Mesothelial cell of epicardium (in vitro differentiated cells): ENCODE measurements at regions not wholly inside any gene's neighbourhood (a gene's known extent, or its start where the extent isn't known, plus 50 kb on each side); places are given as distances from the start of the nearest gene placed in this dataset.

Source experiments
- DNase-seq, 2 experiments: peaks; one replicate each; pipeline ENCODE4 v3.0.0; 2021; ENCODE audit warnings: low spot score in 2 of 2; ENCODE audit not compliant: unreplicated experiment in 2 of 2
- H3K27ac Mint-ChIP-seq: 2 replicates; pipeline ENCODE4 v1.8.0; 2021; ENCODE audit warnings: mixed read lengths
- H3K27me3 Mint-ChIP-seq: 2 replicates; pipeline ENCODE4 v1.8.0; 2021; ENCODE audit warnings: low read depth, mixed read lengths
- H3K36me3 Mint-ChIP-seq: 2 replicates; pipeline ENCODE4 v1.8.0; 2021; ENCODE audit warnings: mixed read lengths
- H3K4me1 Mint-ChIP-seq: 2 replicates; pipeline ENCODE4 v1.8.0; 2021; ENCODE audit warnings: mixed read lengths
- H3K4me3 Mint-ChIP-seq: 2 replicates; pipeline ENCODE4 v1.8.0; 2021; ENCODE audit warnings: mild to moderate bottlenecking, moderate library complexity, mixed read lengths
- H3K9me3 Mint-ChIP-seq: 2 replicates; pipeline ENCODE4 v1.8.0; 2021; ENCODE audit warnings: mixed read lengths
- TF ChIP-seq, protein P1 (sequence below): fragments of 200-600 bp; sonication (generic); IDR thresholded peaks from one replicate; pipeline ENCODE4 v1.5.0; 2021; ENCODE audit warnings: antibody characterized with exemption; ENCODE audit not compliant: unreplicated experiment

DNA sequence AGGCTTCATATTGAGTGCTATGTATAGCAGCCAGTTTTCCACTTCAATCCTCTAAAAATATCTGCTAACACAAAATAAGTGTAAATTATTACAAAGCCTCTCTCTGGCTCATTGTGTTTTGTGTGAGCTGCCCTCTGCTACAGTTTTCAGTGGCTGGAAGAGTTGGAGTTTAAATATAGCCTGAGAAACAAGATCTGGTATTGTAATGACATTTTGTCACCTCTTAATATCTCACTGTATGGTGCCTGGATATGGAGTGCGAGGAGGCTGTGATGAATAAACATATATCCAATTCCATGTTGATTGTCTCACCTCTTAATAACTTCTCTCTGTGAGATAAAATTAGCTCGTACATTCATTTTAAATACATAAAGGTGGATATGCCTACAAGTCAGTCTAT, 269.7 kb downstream of the FLRT2 start:
- Mint-ChIP-seq H3K27ac (no peak overlapping the region), H3K4me3 (no peak overlapping the region), H3K9me3 (peaks cover 11% of the 10 kb centered on the region), H3K4me1 (peaks cover 10% of the 10 kb centered on the region), H3K36me3 (no peaks in the 10 kb centered on the region), H3K27me3 (no peaks in the 10 kb centered on the region)
- TF ChIP-seq, protein P1, sequence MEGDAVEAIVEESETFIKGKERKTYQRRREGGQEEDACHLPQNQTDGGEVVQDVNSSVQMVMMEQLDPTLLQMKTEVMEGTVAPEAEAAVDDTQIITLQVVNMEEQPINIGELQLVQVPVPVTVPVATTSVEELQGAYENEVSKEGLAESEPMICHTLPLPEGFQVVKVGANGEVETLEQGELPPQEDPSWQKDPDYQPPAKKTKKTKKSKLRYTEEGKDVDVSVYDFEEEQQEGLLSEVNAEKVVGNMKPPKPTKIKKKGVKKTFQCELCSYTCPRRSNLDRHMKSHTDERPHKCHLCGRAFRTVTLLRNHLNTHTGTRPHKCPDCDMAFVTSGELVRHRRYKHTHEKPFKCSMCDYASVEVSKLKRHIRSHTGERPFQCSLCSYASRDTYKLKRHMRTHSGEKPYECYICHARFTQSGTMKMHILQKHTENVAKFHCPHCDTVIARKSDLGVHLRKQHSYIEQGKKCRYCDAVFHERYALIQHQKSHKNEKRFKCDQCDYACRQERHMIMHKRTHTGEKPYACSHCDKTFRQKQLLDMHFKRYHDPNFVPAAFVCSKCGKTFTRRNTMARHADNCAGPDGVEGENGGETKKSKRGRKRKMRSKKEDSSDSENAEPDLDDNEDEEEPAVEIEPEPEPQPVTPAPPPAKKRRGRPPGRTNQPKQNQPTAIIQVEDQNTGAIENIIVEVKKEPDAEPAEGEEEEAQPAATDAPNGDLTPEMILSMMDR: no peak
- no peak for DNase-seq

DNA sequence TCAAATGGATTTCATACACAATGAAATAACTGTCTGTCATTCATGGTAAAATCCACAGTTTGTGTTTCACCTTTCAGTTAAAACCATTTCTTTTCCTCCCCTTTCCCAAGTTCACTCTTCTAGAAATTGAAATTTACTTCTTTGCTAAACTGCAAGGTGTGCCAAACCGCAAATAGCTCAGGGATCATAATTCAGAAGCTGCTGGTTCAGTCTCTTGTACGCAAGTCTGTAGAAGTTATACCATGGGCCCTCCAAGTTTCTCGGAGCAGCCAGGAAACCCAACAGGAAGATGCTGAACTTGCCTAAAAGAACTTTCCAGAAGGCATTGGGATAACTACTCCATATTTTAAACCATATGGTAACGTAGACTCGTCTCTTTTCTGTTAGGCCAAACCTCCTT, 268.9 kb downstream of the FLRT2 start:
- Mint-ChIP-seq H3K4me3 (no peak overlapping the region), H3K36me3 (no peaks in the 10 kb centered on the region), H3K27me3 (no peaks in the 10 kb centered on the region), H3K9me3 (peaks cover 3% of the 10 kb centered on the region), H3K4me1 (peaks cover 10% of the 10 kb centered on the region), H3K27ac (no peak overlapping the region)
- no peak for DNase-seq
- TF ChIP-seq, protein P1: no peak

DNA sequence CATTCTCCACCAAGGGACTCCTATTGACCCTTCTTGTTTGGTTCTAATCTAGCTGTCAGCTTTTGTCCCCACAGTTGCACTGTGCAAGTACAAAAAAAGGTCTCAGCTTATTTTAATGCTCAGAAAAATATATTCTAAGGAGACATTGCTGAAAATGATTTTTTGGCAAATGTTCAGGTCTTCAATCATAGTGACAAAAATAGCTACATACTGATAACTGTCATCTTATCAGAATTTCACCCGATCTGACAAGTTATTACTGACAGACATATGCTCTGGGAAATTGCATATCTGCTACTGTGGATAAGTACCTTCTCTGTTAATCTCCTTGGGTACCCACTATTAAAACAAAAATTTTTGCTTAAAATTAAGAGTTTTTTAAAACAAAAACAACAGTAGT, 263.6 kb downstream of the FLRT2 start:
- Mint-ChIP-seq H3K4me1 (peaks cover 7% of the 10 kb centered on the region), H3K9me3 (no peaks in the 10 kb centered on the region), H3K27ac (no peak overlapping the region), H3K36me3 (no peaks in the 10 kb centered on the region), H3K4me3 (no peak overlapping the region), H3K27me3 (no peaks in the 10 kb centered on the region)
- no peak for DNase-seq
- TF ChIP-seq, protein P1: no peak

DNA sequence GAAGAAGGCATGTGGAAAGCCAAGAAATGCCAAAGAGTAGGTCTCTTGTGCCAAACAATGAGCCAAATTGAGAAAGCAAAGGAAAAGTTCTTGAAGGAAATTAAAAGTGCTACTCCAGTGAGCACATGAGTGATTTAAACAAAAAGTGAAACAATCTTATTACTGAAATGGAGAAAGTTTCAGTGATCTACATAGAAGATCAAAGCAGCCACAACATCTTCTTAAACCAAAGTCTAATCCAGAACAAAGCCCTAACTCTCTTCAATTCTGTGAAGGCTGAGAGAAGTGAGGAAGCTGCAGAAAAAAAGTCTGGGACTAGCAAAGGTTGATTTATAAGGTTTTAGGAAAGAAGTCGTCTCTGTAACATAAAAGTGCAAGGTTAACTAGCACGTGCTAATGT, 259.6 kb downstream of the FLRT2 start:
- Mint-ChIP-seq H3K36me3 (no peaks in the 10 kb centered on the region), H3K4me3 (no peak overlapping the region), H3K4me1 (no peaks in the 10 kb centered on the region), H3K9me3 (no peaks in the 10 kb centered on the region), H3K27ac (no peak overlapping the region), H3K27me3 (no peaks in the 10 kb centered on the region)
- TF ChIP-seq, protein P1: no peak
- DNase-seq: no peak

DNA sequence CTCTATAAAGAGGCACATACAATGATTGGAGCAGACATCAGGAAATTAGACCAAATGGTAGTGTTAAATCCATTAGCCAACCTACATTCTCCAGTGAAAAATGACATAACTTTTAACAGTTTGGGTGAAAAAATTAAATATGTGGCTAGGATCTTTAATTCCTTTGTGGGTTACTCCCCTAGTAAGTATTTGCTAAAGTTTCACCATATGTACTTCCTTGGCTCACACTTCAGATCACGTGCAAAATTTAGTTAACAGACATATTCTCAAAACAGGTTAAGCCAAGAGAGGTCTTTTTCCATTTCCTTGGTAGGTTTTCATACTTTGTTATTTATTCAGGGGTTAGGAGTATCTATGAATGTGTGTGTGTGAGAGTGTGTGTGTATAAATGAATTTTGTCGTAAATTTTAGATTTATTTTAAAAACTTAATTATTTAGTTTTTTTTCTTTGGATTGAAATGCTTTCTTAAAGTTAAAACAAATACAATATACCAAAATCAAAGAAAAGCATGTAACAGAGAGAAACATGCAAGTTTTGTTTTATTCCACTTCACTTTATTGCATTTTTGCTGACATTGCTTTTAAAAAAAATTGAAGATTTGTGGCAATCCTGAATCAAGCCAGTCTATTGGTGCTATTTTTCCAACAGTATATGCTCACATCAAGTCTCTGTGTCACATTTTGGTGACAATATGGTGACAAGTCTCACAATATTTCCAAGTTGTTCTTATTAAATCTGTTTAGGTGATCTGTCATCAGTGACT, 258.7 kb downstream of the FLRT2 start:
- TF ChIP-seq, protein P1: no peak
- no peaks in the 10 kb centered on the region for H3K27me3 Mint-ChIP-seq
- no peaks in the 10 kb centered on the region for H3K4me1 Mint-ChIP-seq
- H3K27ac Mint-ChIP-seq: no peak overlapping the region
- no peaks in the 10 kb centered on the region for H3K9me3 Mint-ChIP-seq
- H3K36me3 Mint-ChIP-seq: no peaks in the 10 kb centered on the region
- no peak for DNase-seq
- no peak overlapping the region for H3K4me3 Mint-ChIP-seq
